ENCODE measurements at regions not wholly inside any gene's neighbourhood (a gene's known extent, or its start where the extent isn't known, plus 50 kb on each side); places are given as distances from the start of the nearest gene placed in this dataset.
"Not testable (repeated sequence)": the region's sequence is repeated elsewhere in the genome, so short reads cannot be mapped to it uniquely, and the experiment has no call there.

GRCh38 chr6:119929121-119929520, 579.6 kb upstream of the MAN1A1 start:
- no peak for TF ChIP-seq CTCF (IDR thresholded peaks at IDR 0.05; ENCODE audit: low read depth, low read length, missing control alignments)
- no peak overlapping the region for H3K4me3 ChIP-seq (ENCODE audit: low read depth, low read length)
- DNase-seq (ENCODE audit: low read depth), result no peak
- in situ Hi-C loops (cut with HindIII; ENCODE audit: low sequenced_read_pairs), result no loop called here

- in situ Hi-C loops (cut with HindIII; ENCODE audit: low sequenced_read_pairs); DNase-seq (ENCODE audit: low read depth); H3K4me3 ChIP-seq (ENCODE audit: low read depth, low read length): not testable (repeated sequence)
These were observed 575.3 kb upstream of the MAN1A1 start for GRCh38 chr6:119924888-119925287.

- no peak for DNase-seq (ENCODE audit: low read depth)
- H3K4me3 ChIP-seq (ENCODE audit: low read depth, low read length), result no peak overlapping the region
- in situ Hi-C loops (cut with HindIII; ENCODE audit: low sequenced_read_pairs), result no loop called here
- TF ChIP-seq CTCF (IDR thresholded peaks at IDR 0.05; ENCODE audit: low read depth, low read length, missing control alignments), result no peak
These were observed 573.3 kb upstream of the MAN1A1 start for GRCh38 chr6:119922814-119923213.

GRCh38 chr6:119921491-119922010, 572.0 kb upstream of the MAN1A1 start:
- no peak for TF ChIP-seq CTCF (IDR thresholded peaks at IDR 0.05; ENCODE audit: low read depth, low read length, missing control alignments)
- in situ Hi-C loops (cut with HindIII; ENCODE audit: low sequenced_read_pairs), result no loop called here
- H3K4me3 ChIP-seq (ENCODE audit: low read depth, low read length), result no peak overlapping the region

GRCh38 chr6:119917186-119917585, 567.6 kb upstream of the MAN1A1 start:
- in situ Hi-C loops (cut with HindIII; ENCODE audit: low sequenced_read_pairs), result no loop called here
- no peak overlapping the region for H3K4me3 ChIP-seq (ENCODE audit: low read depth, low read length)
- DNase-seq (ENCODE audit: low read depth), result no peak
- no peak for TF ChIP-seq CTCF (IDR thresholded peaks at IDR 0.05; ENCODE audit: low read depth, low read length, missing control alignments)

More at GRCh38 chr6:119921491-119922010, 572.0 kb upstream of the MAN1A1 start:
- DNase-seq (ENCODE audit: low read depth), result no peak

GRCh38 chr6:119915971-119916370, 566.4 kb upstream of the MAN1A1 start:
- in situ Hi-C loops (cut with HindIII; ENCODE audit: low sequenced_read_pairs), result no loop called here
- no peak for DNase-seq (ENCODE audit: low read depth)
- TF ChIP-seq CTCF (IDR thresholded peaks at IDR 0.05; ENCODE audit: low read depth, low read length, missing control alignments), result no peak
- no peak overlapping the region for H3K4me3 ChIP-seq (ENCODE audit: low read depth, low read length)

- no peak for TF ChIP-seq CTCF (IDR thresholded peaks at IDR 0.05; ENCODE audit: low read depth, low read length, missing control alignments)
- DNase-seq (ENCODE audit: low read depth), result no peak
- in situ Hi-C loops (cut with HindIII; ENCODE audit: low sequenced_read_pairs), result no loop called here
- no peak overlapping the region for H3K4me3 ChIP-seq (ENCODE audit: low read depth, low read length)
These were observed 558.6 kb upstream of the MAN1A1 start for GRCh38 chr6:119908157-119908556.
